ENCODE measurements at regions not wholly inside any gene's neighbourhood (a gene's known extent, or its start where the extent isn't known, plus 50 kb on each side); places are given as distances from the start of the nearest gene placed in this dataset.
"Not testable (repeated sequence)": the region's sequence is repeated elsewhere in the genome, so short reads cannot be mapped to it uniquely, and the experiment has no call there.

GRCh38 chr5:92849756-92850155 is 731.3 kb downstream of the NR2F1-AS1 start:
- no peaks in the 10 kb centered on the region for H3K9me3 Mint-ChIP-seq (ENCODE audit: unreplicated experiment)
- no peak for TF ChIP-seq CTCF (IDR thresholded peaks at IDR 0.05; ENCODE audit: partially characterized antibody, unreplicated experiment)
- no peak for DNase-seq
- H3K4me1 Mint-ChIP-seq (ENCODE audit: low read depth, unreplicated experiment): no peaks in the 10 kb centered on the region
- no peaks in the 10 kb centered on the region for H3K27me3 Mint-ChIP-seq (ENCODE audit: unreplicated experiment)
- no peak overlapping the region for H3K27ac Mint-ChIP-seq (ENCODE audit: unreplicated experiment)
- no peaks in the 10 kb centered on the region for H3K36me3 Mint-ChIP-seq (ENCODE audit: unreplicated experiment)
- H3K4me3 Mint-ChIP-seq (ENCODE audit: unreplicated experiment): no peak overlapping the region

DNA sequence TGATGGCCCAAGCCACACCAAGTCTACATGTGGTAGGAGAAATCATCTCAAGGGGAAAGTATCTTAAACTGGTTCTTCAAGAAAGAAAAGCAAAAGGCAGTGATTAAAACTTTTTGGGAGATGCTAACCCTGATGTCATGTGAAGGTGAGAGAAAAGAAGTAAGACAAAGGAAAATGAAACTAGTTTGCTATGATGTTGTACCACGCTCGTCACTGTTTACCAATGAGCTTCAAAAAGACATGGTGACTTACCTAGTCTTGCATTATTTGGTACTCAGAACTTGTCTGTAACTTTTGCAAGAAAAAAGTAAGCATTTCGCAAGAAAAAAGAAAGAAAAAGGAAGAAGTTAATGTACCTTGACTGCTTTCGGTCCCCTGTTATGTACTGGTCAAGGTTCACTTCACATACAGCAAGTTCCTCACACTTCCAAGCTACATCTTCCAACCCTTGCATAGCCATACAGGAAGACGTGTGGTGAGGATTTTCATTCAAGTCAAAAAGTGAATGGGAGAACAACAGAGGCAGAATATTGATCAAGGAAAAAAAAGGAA is 739.3 kb downstream of the NR2F1-AS1 start:
- DNase-seq: no peak
- Mint-ChIP-seq H3K4me1 (ENCODE audit: low read depth, unreplicated experiment) (no peaks in the 10 kb centered on the region), H3K9me3 (ENCODE audit: unreplicated experiment) (no peaks in the 10 kb centered on the region), H3K27ac (ENCODE audit: unreplicated experiment) (no peak overlapping the region), H3K4me3 (ENCODE audit: unreplicated experiment) (no peak overlapping the region), H3K36me3 (ENCODE audit: unreplicated experiment) (no peaks in the 10 kb centered on the region), H3K27me3 (ENCODE audit: unreplicated experiment) (no peaks in the 10 kb centered on the region)
- no peak for TF ChIP-seq CTCF (IDR thresholded peaks at IDR 0.05; ENCODE audit: partially characterized antibody, unreplicated experiment)

- Mint-ChIP-seq H3K36me3 (ENCODE audit: unreplicated experiment) (no peaks in the 10 kb centered on the region), H3K4me3 (ENCODE audit: unreplicated experiment) (no peak overlapping the region), H3K9me3 (ENCODE audit: unreplicated experiment) (no peaks in the 10 kb centered on the region), H3K4me1 (ENCODE audit: low read depth, unreplicated experiment) (peaks cover 2% of the 10 kb centered on the region), H3K27me3 (ENCODE audit: unreplicated experiment) (peaks cover 1% of the 10 kb centered on the region), H3K27ac (ENCODE audit: unreplicated experiment) (no peak overlapping the region)
- no peak for DNase-seq
- TF ChIP-seq CTCF (IDR thresholded peaks at IDR 0.05; ENCODE audit: partially characterized antibody, unreplicated experiment): no peak
Observed at GRCh38 chr5:92838253-92838652, 742.8 kb downstream of the NR2F1-AS1 start.

DNA sequence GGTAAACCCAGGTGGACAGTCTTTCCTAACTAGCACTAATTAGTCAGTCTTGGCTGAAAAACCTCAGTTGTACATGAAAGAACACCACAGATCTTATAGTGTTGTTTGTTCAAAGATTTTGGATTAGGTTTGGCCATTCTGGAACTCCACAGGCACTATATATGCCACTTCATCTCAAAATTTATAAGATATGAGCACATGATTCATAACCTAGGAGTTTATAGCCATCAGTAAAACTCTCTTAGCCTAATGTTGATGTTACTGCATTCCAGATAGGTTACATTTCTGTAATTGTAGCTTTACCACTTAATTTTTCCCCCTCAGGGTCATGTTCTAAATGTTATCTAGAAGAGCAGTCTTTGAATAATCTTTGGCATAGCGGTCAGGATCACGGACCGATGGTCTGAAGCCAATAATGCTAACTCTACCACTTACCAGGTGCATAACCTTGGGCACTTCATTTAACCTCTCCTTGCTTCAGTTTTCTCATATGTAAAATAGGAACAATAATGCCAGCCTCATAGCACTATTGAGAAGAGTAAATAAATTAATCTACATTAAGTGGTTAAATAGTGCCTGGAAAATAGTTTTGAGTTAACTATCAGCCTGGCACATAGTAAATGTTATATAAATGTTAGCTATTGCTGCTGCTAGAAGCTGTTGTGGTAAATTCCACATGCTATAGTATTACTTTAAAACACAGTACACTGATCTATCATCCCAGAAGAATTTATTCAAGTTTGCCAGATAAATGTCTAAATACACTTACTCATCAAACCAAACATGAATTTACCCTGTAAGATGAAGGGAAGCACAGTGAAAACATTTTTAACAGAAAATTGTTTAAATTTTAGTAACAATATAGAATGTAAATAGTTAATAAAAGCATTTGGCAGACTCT is 743.9 kb downstream of the NR2F1-AS1 start:
- TF ChIP-seq CTCF (IDR thresholded peaks at IDR 0.05; ENCODE audit: partially characterized antibody, unreplicated experiment): no peak
- Mint-ChIP-seq H3K4me3 (ENCODE audit: unreplicated experiment) (no peak overlapping the region), H3K27me3 (ENCODE audit: unreplicated experiment) (peaks cover 1% of the 10 kb centered on the region), H3K36me3 (ENCODE audit: unreplicated experiment) (no peaks in the 10 kb centered on the region), H3K27ac (ENCODE audit: unreplicated experiment) (no peak overlapping the region), H3K4me1 (ENCODE audit: low read depth, unreplicated experiment) (peaks cover 2% of the 10 kb centered on the region), H3K9me3 (ENCODE audit: unreplicated experiment) (no peaks in the 10 kb centered on the region)
- DNase-seq: no peak

DNA sequence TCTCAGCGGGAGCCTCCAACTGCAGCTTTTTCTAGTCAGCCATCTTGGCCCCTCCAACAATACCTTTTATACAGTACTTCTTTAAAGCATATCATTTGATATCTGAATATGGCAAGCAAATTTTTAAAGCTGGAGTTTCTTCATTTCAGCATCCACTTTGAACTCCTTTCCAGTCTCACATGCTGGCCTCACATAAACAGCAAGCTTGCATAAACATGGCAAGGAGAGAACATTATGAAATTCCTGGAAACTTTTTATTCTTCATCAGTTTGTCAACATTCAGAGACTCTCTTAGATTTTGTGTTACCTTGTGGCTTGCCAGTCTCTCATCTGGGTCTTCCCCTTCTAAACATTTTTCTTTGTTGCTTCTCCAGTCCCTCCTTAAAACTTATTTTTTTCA is 745.3 kb downstream of the NR2F1-AS1 start:
- H3K4me3 Mint-ChIP-seq (ENCODE audit: unreplicated experiment): no peak overlapping the region
- H3K9me3 Mint-ChIP-seq (ENCODE audit: unreplicated experiment): no peaks in the 10 kb centered on the region
- DNase-seq: no peak
- no peak for TF ChIP-seq CTCF (IDR thresholded peaks at IDR 0.05; ENCODE audit: partially characterized antibody, unreplicated experiment)
- no peak overlapping the region for H3K27ac Mint-ChIP-seq (ENCODE audit: unreplicated experiment)
- peaks cover 1% of the 10 kb centered on the region for H3K27me3 Mint-ChIP-seq (ENCODE audit: unreplicated experiment)
- no peaks in the 10 kb centered on the region for H3K36me3 Mint-ChIP-seq (ENCODE audit: unreplicated experiment)
- H3K4me1 Mint-ChIP-seq (ENCODE audit: low read depth, unreplicated experiment): peaks cover 2% of the 10 kb centered on the region

- not testable (repeated sequence) for H3K4me1 Mint-ChIP-seq (ENCODE audit: low read depth, unreplicated experiment); H3K9me3 Mint-ChIP-seq (ENCODE audit: unreplicated experiment); DNase-seq; H3K27me3 Mint-ChIP-seq (ENCODE audit: unreplicated experiment); H3K27ac Mint-ChIP-seq (ENCODE audit: unreplicated experiment); H3K4me3 Mint-ChIP-seq (ENCODE audit: unreplicated experiment); H3K36me3 Mint-ChIP-seq (ENCODE audit: unreplicated experiment)
Observed at GRCh38 chr5:92823551-92823950, 757.5 kb downstream of the NR2F1-AS1 start.

Data from glutamatergic neuron (in vitro differentiated cells).